PFSK-1 (cell line): ENCODE measurements at regions not wholly inside any gene's neighbourhood (a gene's known extent, or its start where the extent isn't known, plus 50 kb on each side); places are given as distances from the start of the nearest gene placed in this dataset.

Experiments used
- REST ChIP-seq, 2 experiments: IDR thresholded peaks; 2 replicates each; pipeline versions ENCODE4 v1.6.1 to v1.8.0; 2011 to 2012; ENCODE audit warnings: low read depth in 2 of 2, low read length in 2 of 2, control low read depth in 1 of 2, inconsistent platforms in 1 of 2, mild to moderate bottlenecking in 1 of 2, moderate library complexity in 1 of 2; ENCODE audit not compliant: insufficient read depth in 1 of 2
- TAF1 ChIP-seq: IDR thresholded peaks from 2 replicates; pipeline ENCODE4 v1.6.1; 2012; ENCODE audit warnings: low read length, control low read depth, borderline replicate concordance; ENCODE audit not compliant: insufficient read depth

- TF ChIP-seq REST (IDR thresholded peaks at IDR 0.05; ENCODE audit: insufficient read depth in 1 of 2, low read depth in 2 of 2, low read length in 2 of 2): no peak
- TF ChIP-seq TAF1: no peak
Measured at GRCh38 chr3:132911741-132912415, 126.3 kb upstream of the TMEM108 start.
